Urothelium cell line (cell line): ENCODE measurements at regions not wholly inside any gene's neighbourhood (a gene's known extent, or its start where the extent isn't known, plus 50 kb on each side); places are given as distances from the start of the nearest gene placed in this dataset.
"Not testable (repeated sequence)": the region's sequence is repeated elsewhere in the genome, so short reads cannot be mapped to it uniquely, and the experiment has no call there.

Experiments
- DNase-seq: peaks from one replicate; pipeline ENCODE4 v3.0.0; 2011; ENCODE audit warnings: low spot score, mixed read lengths
- FAIRE-seq: peaks from 2 replicates; lab custom pipeline; 2011; peaks lifted over from hg19 to GRCh38; lab: Jason Lieb, UNC

- DNase-seq (no peak), FAIRE-seq (no peak)
Observed at GRCh38 chr5:67827541-67827940, 388.0 kb upstream of the PIK3R1 start.

- DNase-seq: no peak
- FAIRE-seq: no peak
Observed at GRCh38 chr5:67824852-67825251, 390.7 kb upstream of the PIK3R1 start.

GRCh38 chr5:67817652-67818051 is 397.9 kb upstream of the PIK3R1 start:
- DNase-seq (no peak), FAIRE-seq (no peak)

- no peak for FAIRE-seq
- DNase-seq: no peak
Observed at GRCh38 chr5:67816456-67816855, 399.1 kb upstream of the PIK3R1 start.

GRCh38 chr5:67815455-67816391 is 399.8 kb upstream of the PIK3R1 start:
- FAIRE-seq (no peak), DNase-seq (peak; percentile 11)

- FAIRE-seq: no peak
- DNase-seq: no peak
Observed at GRCh38 chr5:67814569-67815311, 400.8 kb upstream of the PIK3R1 start.

GRCh38 chr5:67813877-67814539 is 401.5 kb upstream of the PIK3R1 start:
- FAIRE-seq: no peak
- no peak for DNase-seq

GRCh38 chr5:67809589-67809988 is 406.0 kb upstream of the PIK3R1 start:
- FAIRE-seq (no peak), DNase-seq (peak; percentile 33)

- FAIRE-seq (no peak), DNase-seq (no peak)
Observed at GRCh38 chr5:67808340-67808739, 407.2 kb upstream of the PIK3R1 start.

- FAIRE-seq (no peak), DNase-seq (no peak)
Observed at GRCh38 chr5:67807439-67807888, 408.1 kb upstream of the PIK3R1 start.

- FAIRE-seq: no peak
- no peak for DNase-seq
Observed at GRCh38 chr5:67806654-67807438, 408.7 kb upstream of the PIK3R1 start.

GRCh38 chr5:67805666-67806348 is 409.7 kb upstream of the PIK3R1 start:
- FAIRE-seq: no peak
- no peak for DNase-seq

- DNase-seq (no peak), FAIRE-seq (no peak)
Observed at GRCh38 chr5:67802766-67803165, 412.8 kb upstream of the PIK3R1 start.

- FAIRE-seq (no peak), DNase-seq (no peak)
Observed at GRCh38 chr5:67799732-67800234, 415.8 kb upstream of the PIK3R1 start.

- FAIRE-seq, DNase-seq: not testable (repeated sequence)
Observed at GRCh38 chr5:67798470-67798869, 417.1 kb upstream of the PIK3R1 start.

- DNase-seq: no peak
- FAIRE-seq: no peak
Observed at GRCh38 chr5:67795781-67796477, 419.6 kb upstream of the PIK3R1 start.

GRCh38 chr5:67793966-67794365 is 421.6 kb upstream of the PIK3R1 start:
- no peak for DNase-seq
- no peak for FAIRE-seq

- DNase-seq: no peak
- FAIRE-seq: no peak
Observed at GRCh38 chr5:67793418-67793817, 422.1 kb upstream of the PIK3R1 start.

GRCh38 chr5:67792891-67793290 is 422.7 kb upstream of the PIK3R1 start:
- DNase-seq: no peak
- no peak for FAIRE-seq
